ENCODE measurements at regions not wholly inside any gene's neighbourhood (a gene's known extent, or its start where the extent isn't known, plus 50 kb on each side); places are given as distances from the start of the nearest gene placed in this dataset.
A peak's percentile ranks its signal among the peaks of the same experiment; 100 is the strongest.
"Not testable (repeated sequence)": the region's sequence is repeated elsewhere in the genome, so short reads cannot be mapped to it uniquely, and the experiment has no call there.

- no peak for DNase-seq (ENCODE audit: low read depth)
Observed at GRCh38 chr2:34827398-34827797, 1228.3 kb upstream of the FAM98A start.

DNA sequence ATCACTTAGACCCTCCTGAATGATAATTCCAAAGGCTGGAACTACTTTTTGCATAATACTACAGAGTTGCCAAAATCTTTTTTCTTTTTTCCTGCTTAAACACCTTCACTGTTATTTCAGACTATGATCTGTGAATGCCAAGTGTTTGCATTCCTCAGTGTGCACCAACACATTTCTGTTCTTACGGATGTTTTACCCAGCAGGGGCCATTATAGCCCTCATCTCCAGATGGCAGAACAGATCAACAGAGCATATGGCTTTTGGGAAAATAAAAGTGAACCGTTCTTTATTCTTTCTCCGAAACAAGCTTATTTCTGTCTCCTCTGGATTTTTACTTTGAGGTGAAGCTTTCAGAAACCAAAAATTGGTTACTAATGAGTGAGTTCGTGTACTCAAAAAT is 1226.6 kb upstream of the FAM98A start:
- DNase-seq (ENCODE audit: low read depth), result no peak

DNA sequence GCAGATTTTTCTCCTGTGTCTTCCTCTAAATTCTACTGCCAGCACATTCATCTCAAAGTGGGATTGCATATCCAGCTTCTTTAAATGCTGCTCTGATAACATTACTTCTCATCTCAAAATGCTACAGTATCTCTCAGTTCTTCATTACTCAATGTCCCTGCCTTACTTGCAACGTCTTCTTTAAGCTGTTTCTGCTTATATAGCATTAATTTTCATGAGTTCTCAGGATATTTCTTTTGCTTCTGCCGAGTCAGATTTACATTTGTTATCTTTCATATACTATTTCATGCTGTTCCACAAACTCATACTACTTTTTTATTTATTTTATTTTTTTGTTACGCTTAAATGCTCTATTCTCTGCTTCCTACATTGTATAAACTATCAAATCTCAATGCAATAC is 1223.5 kb upstream of the FAM98A start:
- DNase-seq (ENCODE audit: low read depth), result no peak

DNA sequence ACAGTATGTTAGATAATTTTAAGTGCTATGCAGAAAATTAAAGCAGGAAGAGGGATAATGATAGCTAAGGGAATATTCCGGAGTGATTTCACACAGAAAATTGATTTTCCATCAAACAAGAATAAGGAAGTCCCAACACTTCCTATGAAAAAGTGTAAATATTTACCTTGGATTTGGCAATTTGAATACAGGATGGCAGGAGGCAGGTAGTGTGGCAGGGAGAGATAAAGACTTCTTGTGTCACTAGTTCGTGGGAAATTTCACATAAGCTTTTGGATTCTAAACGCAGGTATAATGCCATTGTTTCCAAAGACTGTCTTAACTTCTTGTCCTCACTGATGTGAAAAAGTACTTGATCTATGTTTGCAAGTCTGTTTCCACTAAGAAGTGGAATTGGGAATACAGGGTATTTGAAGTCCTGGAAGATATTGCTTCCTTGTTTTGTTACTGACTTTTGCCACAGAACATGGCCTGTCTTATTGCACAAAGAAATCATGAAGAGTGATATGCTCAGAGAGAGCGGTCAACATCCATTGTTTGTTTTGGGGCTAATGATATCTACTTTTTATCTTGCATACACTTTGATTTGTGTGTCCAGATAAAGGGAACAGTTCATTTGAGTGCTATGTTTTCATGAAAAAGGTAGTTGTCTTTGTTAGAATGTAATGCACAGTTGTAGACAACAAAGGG is 1216.1 kb upstream of the FAM98A start:
- no peak for DNase-seq (ENCODE audit: low read depth)

- no peak for DNase-seq (ENCODE audit: low read depth)
Observed at GRCh38 chr2:34810456-34810855, 1211.4 kb upstream of the FAM98A start.

DNA sequence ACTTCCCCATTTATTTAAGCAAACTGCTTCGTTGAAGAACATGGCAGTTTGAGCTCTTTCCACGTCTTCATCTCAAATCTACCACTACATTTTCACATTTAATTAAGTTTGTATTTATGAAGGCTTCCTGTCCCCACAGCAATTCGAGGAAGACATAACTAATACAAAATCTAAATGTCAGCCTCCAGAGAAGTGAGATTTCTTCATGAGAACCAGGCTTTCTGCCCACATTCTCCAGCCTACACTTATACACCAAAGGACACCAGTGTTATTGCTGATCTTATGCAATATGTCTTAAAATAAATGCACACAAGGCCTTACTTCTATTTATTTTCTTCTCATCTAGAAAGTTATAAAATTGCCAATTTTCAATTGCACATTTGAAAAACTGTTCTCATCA is 1209.3 kb upstream of the FAM98A start:
- no peak for DNase-seq (ENCODE audit: low read depth)

- DNase-seq (ENCODE audit: low read depth), result no peak
Observed at GRCh38 chr2:34806891-34807290, 1207.8 kb upstream of the FAM98A start.

DNA sequence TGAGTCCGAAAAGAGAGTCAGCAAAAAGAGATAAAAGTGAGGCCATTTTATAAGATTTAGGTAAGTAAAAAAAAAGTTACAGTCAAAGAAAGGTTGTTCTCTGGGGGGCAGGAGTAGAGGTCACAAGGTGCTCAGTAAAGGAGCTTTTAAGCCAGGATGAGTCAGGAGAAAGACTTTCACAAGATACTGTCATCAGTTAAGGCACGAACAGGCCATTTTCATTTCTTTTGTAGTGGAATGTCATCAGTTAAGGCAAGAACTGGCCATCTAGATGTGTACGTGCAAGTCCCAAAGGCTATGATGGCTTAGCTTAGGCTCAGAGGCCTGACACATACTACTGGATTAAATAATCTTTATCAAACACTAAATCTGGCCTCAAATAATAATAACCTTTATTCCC is 1207.3 kb upstream of the FAM98A start:
- DNase-seq (ENCODE audit: low read depth), result peak; percentile 33

GRCh38 chr2:34799556-34799955 is 1200.5 kb upstream of the FAM98A start:
- no peak for DNase-seq (ENCODE audit: low read depth)

- DNase-seq (ENCODE audit: low read depth), result not testable (repeated sequence)
Observed at GRCh38 chr2:34795586-34795985, 1196.5 kb upstream of the FAM98A start.

GRCh38 chr2:34789169-34789568 is 1190.1 kb upstream of the FAM98A start:
- no peak for DNase-seq (ENCODE audit: low read depth)

DNA sequence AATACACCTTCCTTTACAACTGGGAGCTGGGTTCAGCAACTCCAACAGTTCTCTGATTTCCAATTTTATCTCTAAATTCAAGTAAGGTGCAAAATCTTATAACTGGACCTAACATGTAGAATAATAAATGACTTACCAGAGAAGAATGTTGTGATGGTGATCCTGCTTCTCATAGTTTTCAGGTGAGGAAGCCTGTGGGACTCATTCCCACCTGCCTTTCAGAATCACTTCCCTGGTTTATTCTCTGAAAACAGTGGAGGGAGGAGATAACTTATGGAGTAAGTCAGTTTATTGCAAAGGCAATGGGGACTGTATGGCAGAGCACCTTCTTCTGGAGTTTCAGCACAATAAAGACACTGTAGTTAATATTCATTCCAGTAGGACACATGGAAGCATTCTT is 1188.2 kb upstream of the FAM98A start:
- DNase-seq (ENCODE audit: low read depth), result peak; percentile 45

DNA sequence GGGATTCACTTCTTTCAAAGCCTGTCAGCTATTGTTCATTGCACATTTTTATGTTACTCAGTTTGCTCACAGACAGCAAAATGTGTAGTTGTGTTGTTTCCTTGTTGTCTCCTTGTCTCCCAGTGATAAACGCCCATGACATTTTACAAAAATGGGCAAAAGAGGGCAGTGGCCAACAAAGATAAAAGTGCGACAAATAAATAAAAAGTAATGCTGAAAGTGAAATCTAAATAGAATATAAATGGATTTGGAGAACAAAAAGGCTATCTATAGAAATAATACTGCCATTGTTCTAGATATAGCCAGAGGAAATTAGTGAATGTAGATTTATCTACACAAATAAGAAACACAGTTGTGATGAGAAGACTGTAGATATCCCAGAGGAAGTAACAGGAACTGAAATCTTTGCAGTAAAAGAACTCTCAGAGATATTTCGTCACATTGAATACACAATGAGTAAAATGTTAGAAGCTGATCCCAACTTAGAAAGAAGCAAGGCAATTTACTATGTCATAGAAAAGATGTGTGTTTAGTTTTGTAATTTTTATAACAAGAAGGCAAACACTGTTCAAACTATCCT is 1186.2 kb upstream of the FAM98A start:
- DNase-seq (ENCODE audit: low read depth), result no peak

DNA sequence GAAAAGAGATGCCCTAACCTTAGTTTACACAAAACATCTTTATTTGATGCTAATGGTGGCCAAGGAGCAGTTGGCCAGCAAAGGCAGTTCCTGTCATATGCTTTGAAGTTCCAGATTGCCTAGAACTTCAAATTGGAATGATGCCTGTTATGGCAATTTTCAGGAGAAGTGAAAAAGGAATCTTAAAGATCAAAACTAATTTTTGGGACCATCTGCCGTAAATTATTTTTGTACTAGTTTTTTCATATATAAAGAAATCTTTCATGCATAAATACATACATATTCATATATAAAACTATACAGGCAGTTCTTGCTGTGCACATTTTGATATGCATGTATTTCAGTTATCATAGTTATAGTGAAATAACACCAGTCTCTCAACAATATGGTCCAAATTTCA is 1185.6 kb upstream of the FAM98A start:
- no peak for DNase-seq (ENCODE audit: low read depth)

- not testable (repeated sequence) for DNase-seq (ENCODE audit: low read depth)
Observed at GRCh38 chr2:34750742-34751141, 1151.6 kb upstream of the FAM98A start.

GRCh38 chr2:34747643-34748042 is 1148.5 kb upstream of the FAM98A start:
- peak; percentile 89 for DNase-seq (ENCODE audit: low read depth)

GRCh38 chr2:34738691-34739090 is 1139.6 kb upstream of the FAM98A start:
- no peak for DNase-seq (ENCODE audit: low read depth)

DNA sequence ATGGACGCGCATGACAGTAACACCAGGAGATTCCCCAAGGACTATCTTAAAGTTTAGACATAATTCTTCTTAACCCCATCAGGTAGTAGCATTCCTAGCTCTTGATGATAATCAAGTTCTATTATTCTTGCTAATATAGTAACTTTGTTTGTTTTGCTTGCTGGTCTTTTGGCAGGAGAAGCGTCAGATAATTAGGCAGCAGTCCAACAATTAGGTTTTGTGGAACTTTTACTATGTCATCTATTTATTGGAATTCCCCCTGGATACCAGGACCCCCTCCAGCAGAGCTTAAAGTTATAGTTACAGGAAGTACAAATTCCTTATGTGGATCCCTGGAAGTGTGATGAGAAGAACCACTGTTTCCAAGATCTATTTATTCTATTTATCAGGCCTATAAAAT is 1138.0 kb upstream of the FAM98A start:
- peak; percentile 59 for DNase-seq (ENCODE audit: low read depth)

GRCh38 chr2:34736482-34736881 is 1137.4 kb upstream of the FAM98A start:
- peak; percentile 77 for DNase-seq (ENCODE audit: low read depth)

GRCh38 chr2:34734662-34735061 is 1135.6 kb upstream of the FAM98A start:
- DNase-seq (ENCODE audit: low read depth), result peak; percentile 79

DNA sequence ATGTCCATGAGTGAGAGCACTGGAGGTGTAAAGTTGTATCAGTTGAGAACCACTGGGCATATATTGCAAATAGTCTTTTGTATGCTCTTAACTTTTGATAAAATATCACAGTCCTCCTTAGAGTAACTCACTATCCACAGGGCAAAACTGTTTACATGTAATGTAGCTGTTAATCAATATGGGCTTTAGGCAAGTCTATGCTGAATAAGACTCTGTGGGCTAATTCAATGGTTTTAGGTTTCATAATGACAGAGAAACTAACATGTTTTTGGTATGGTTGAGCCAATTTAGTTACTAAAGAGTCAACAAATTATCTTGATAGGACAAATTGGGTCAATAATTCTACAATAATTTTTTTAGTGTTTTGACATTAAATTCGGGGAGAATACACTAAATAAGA is 1134.9 kb upstream of the FAM98A start:
- DNase-seq (ENCODE audit: low read depth), result no peak

DNA sequence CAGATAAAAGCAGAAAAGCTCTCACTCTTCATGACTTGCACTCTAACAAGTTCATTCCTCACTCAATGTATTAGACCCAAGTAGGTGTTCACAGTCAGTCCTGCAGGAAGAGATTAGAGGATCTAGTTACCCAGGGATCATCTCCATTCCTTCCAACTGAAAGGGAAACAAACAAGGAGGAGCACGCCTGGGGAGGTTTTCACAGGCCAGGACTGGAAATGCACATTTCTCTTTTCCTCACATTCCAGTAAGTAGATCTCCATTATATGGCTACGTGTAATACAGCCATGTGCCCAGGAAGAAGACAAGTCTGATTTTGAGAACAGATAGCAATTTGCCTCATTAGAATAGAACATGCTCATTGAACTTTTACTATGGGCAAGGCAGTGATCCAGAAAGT is 1132.2 kb upstream of the FAM98A start:
- DNase-seq (ENCODE audit: low read depth), result no peak

DNA sequence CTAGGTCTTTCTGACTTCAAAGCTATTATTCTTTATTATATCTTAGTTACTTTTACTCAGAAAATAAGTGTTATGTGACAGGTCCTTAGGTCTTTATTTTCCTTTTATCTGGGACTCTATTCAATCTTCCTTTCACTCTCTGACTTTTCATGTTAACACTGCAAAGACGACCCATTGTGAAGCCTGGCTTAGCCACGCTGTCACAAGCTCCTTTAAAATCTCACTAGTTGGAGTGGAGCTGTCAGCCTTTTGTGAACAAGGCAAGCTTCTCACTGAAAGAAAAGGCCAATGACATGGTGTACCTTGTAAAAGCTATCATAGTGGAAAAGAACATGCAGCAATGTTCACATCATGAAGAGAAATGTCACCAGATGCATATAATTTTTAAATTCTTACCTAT is 1130.7 kb upstream of the FAM98A start:
- no peak for DNase-seq (ENCODE audit: low read depth)

GRCh38 chr2:34724107-34724506 is 1125.0 kb upstream of the FAM98A start:
- no peak for DNase-seq (ENCODE audit: low read depth)
